Suprapubic skin (tissue), 4 donors: ENCODE measurements at regions not wholly inside any gene's neighbourhood (a gene's known extent, or its start where the extent isn't known, plus 50 kb on each side); places are given as distances from the start of the nearest gene placed in this dataset.

Experiments
- DNase-seq, 2 donors: peaks; one replicate each; pipeline ENCODE4 v3.0.0-alpha.2; 2019; ENCODE audit warnings: low spot score in 2 of 2
- H3K27ac ChIP-seq: fragments of 200-600 bp; sonication (generic); one replicate; pipeline ENCODE4 v1.5.1; 2019
- H3K27me3 ChIP-seq: fragments of 200-600 bp; sonication (generic); one replicate; pipeline ENCODE4 v1.5.1; 2019
- H3K36me3 ChIP-seq: fragments of 200-600 bp; sonication (generic); one replicate; pipeline ENCODE4 v1.5.1; 2019
- H3K4me1 ChIP-seq: fragments of 200-600 bp; sonication (generic); one replicate; pipeline ENCODE4 v1.5.1; 2019
- H3K4me3 ChIP-seq: fragments of 200-600 bp; sonication (generic); one replicate; pipeline ENCODE4 v1.5.1; 2019; ENCODE audit warnings: mild to moderate bottlenecking
- H3K9me3 ChIP-seq: fragments of 200-600 bp; sonication (generic); one replicate; pipeline ENCODE4 v1.5.1; 2019
- EP300 ChIP-seq: sonication (generic); formaldehyde crosslinking; IDR thresholded peaks from one replicate; pipeline ENCODE4 v1.6.1; 2017; ENCODE audit warnings: antibody characterized with exemption
- POLR2A ChIP-seq, 2 donors: fragments of 450-650 bp; IDR thresholded peaks; one replicate each; pipeline ENCODE4 v1.6.1; 2017; ENCODE audit warnings: antibody characterized with exemption in 2 of 2, mild to moderate bottlenecking in 2 of 2, moderate library complexity in 2 of 2
- POLR2AphosphoS5 ChIP-seq, 3 donors: sonication (generic); formaldehyde crosslinking; IDR thresholded peaks; one replicate each; pipeline ENCODE4 v1.6.1; 2017; ENCODE audit warnings: antibody characterized with exemption in 3 of 3
- WGBS: methylation state at CpG from one replicate; pipeline ENCODE4 v1.1.5; 2018; 5-methylcytosine and 5-hydroxymethylcytosine counted together
- TF ChIP-seq, protein P1 (sequence below), 2 donors: fragments of 200-600 bp in 1 of 2; fragments of 450-650 bp in 1 of 2; sonication (generic) in 1 of 2; IDR thresholded peaks; one replicate each; pipeline ENCODE4 v1.5.1; 2016 to 2019; ENCODE audit warnings: antibody characterized with exemption in 2 of 2, mild to moderate bottlenecking in 1 of 2, moderate library complexity in 1 of 2

DNA sequence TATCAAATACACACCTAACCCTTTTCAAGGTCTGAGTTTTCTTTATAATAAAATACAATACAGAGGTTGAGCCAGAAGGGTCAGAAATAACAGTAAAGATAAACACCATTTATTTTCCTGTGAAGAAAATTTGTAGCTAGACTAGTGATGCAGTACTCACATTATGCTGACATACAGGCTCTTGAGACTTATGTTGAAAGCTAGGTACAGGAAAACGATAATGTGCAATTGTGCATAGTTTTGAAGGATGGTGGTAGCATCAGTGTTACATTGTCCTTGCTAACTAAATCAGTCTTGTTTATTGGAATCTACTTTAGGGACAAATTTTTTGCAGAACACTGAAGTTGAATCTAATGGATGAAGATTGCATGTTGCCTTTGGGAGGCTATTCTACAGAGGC lies 1877.2 kb downstream of the PCDH7 start:
- no peak for TF ChIP-seq POLR2A (IDR thresholded peaks at IDR 0.05)
- no peak for TF ChIP-seq POLR2AphosphoS5 (IDR thresholded peaks at IDR 0.05)
- TF ChIP-seq, protein P1, sequence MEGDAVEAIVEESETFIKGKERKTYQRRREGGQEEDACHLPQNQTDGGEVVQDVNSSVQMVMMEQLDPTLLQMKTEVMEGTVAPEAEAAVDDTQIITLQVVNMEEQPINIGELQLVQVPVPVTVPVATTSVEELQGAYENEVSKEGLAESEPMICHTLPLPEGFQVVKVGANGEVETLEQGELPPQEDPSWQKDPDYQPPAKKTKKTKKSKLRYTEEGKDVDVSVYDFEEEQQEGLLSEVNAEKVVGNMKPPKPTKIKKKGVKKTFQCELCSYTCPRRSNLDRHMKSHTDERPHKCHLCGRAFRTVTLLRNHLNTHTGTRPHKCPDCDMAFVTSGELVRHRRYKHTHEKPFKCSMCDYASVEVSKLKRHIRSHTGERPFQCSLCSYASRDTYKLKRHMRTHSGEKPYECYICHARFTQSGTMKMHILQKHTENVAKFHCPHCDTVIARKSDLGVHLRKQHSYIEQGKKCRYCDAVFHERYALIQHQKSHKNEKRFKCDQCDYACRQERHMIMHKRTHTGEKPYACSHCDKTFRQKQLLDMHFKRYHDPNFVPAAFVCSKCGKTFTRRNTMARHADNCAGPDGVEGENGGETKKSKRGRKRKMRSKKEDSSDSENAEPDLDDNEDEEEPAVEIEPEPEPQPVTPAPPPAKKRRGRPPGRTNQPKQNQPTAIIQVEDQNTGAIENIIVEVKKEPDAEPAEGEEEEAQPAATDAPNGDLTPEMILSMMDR (IDR thresholded peaks at IDR 0.05): no peak
- no peak for TF ChIP-seq EP300
- WGBS: 64% methylated on average over 1 of the region's 1 CpG
- no peaks in the 10 kb centered on the region for H3K36me3 ChIP-seq
- H3K27me3 ChIP-seq: no peaks in the 10 kb centered on the region
- H3K4me1 ChIP-seq: no peaks in the 10 kb centered on the region
- H3K4me3 ChIP-seq: no peak overlapping the region
- H3K27ac ChIP-seq: no peak overlapping the region
- DNase-seq: no peak
- no peaks in the 10 kb centered on the region for H3K9me3 ChIP-seq

DNA sequence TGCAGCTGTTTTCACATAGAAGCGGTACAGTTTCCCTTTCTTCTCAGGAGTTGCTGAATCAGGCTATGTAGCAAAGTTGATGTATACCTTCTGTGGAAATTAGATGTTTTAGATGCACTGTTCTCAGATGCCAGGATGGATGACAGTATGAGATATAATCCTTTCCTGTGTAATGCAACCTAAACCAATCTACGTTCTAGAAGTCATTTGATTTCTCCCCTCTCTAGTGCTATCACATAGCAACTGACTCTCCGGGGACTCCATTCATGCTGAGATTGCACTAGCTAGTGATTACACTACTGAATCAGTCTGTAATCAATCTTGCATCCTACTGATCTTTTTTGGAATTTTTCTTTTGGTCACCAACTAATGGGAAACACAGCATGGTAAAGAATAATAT lies 1881.7 kb downstream of the PCDH7 start:
- no peak for DNase-seq
- Histone ChIP-seq H3K27ac (no peak overlapping the region), H3K36me3 (no peaks in the 10 kb centered on the region), H3K4me1 (no peaks in the 10 kb centered on the region), H3K9me3 (no peaks in the 10 kb centered on the region), H3K27me3 (no peaks in the 10 kb centered on the region), H3K4me3 (no peak overlapping the region)
- TF ChIP-seq POLR2A (IDR thresholded peaks at IDR 0.05) (no peak), POLR2AphosphoS5 (IDR thresholded peaks at IDR 0.05) (no peak), EP300 (no peak)
- TF ChIP-seq, protein P1 (IDR thresholded peaks at IDR 0.05): no peak
- WGBS: 59% methylated on average over 3 of the region's 3 CpGs

DNA sequence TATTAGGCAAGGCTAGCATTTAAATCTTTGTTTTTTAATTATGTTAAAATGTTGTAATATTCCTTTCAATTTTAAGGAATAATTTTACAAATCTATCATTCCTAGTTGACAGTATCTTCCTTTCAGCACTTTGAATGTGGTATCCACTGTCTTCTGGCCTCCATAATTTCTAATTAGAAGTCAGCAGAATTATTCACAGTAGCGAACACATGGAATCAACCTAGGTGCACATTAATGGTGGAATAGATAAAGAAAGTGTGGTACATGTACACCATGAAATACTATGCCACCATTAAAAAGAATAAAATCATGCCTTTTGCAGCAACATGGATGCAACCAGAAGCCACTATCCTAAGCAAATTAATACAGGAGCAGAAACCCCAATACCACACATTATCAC lies 1887.8 kb downstream of the PCDH7 start:
- WGBS: 97% methylated on average over 1 of the region's 1 CpG
- Histone ChIP-seq H3K4me1 (no peaks in the 10 kb centered on the region), H3K36me3 (no peaks in the 10 kb centered on the region), H3K9me3 (no peaks in the 10 kb centered on the region), H3K27me3 (no peaks in the 10 kb centered on the region), H3K4me3 (no peak overlapping the region), H3K27ac (no peak overlapping the region)
- TF ChIP-seq, protein P1 (IDR thresholded peaks at IDR 0.05): no peak
- no peak for TF ChIP-seq POLR2AphosphoS5 (IDR thresholded peaks at IDR 0.05)
- TF ChIP-seq POLR2A (IDR thresholded peaks at IDR 0.05): no peak
- TF ChIP-seq EP300: no peak
- DNase-seq: no peak

DNA sequence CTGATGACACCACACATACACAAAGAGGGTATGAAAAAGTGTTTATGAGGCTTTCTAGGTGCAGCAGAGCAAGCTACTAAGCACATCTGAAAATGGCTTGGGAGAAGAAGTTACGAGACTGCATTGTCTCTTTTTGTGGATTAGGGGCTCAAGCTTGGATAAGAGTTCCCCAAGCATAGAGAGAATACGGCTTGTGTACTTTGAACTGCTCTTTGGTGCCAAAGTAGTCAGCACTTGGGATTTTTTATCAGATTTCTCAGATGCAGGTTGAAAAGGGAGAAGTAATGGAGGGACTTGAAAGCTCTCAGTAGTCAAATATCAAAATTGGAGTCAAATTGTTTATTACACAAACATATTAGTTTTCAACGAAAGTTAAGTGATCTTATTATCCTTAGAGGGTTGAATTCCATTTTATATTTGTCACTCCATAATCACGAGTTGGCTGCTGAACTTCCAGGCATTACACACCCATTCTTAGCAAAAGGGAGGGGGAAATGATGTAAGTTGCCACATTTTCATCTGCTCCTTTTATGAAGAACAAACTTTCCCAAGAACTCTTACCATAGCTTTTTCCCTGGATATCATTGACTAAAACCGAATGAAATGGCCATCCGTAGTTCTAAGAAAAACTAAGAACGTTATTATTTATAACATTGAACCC lies 1904.9 kb downstream of the PCDH7 start:
- no peak overlapping the region for H3K27ac ChIP-seq
- WGBS: 67% methylated on average over 7 of the region's 7 CpGs
- H3K36me3 ChIP-seq: no peaks in the 10 kb centered on the region
- no peak for DNase-seq
- TF ChIP-seq POLR2A (IDR thresholded peaks at IDR 0.05) (no peak), POLR2AphosphoS5 (IDR thresholded peaks at IDR 0.05) (no peak), EP300 (no peak)
- TF ChIP-seq, protein P1 (IDR thresholded peaks at IDR 0.05): no peak
- H3K9me3 ChIP-seq: no peaks in the 10 kb centered on the region
- no peaks in the 10 kb centered on the region for H3K27me3 ChIP-seq
- no peak overlapping the region for H3K4me3 ChIP-seq
- H3K4me1 ChIP-seq: no peaks in the 10 kb centered on the region

DNA sequence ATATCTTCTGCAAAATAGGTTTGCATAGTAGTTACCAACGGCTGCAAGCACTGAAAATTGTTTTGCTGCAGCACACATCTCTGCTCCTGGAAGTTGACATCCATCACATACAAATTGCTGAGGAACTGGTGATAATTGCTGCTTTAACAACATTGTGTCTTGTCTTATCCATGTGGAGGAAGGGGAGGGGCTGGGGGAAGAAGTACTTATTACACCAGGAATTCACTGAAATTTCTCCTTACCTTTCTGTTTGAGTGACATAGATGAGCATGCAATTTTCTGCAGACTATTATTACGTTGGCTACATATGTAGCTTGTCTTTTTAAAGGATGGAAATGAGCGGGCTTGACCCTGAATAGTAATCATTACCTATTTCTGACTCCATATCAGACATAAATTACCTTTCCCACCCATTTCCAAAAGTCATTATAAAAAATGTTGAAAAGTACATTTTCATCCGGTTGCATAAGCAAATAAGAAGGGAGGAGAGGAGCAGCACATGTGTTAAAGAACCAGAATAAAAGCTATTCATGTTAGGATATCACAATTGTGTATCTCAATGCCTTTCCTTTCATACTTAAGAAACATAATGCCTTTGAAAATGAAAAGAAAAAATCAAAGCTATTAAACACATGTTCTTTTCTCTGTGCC lies 1905.6 kb downstream of the PCDH7 start:
- WGBS: 75% methylated on average over 4 of the region's 4 CpGs
- TF ChIP-seq POLR2AphosphoS5 (IDR thresholded peaks at IDR 0.05) (no peak), EP300 (no peak), POLR2A (IDR thresholded peaks at IDR 0.05) (no peak)
- TF ChIP-seq, protein P1 (IDR thresholded peaks at IDR 0.05): no peak
- Histone ChIP-seq H3K9me3 (no peaks in the 10 kb centered on the region), H3K27me3 (no peaks in the 10 kb centered on the region), H3K27ac (no peak overlapping the region), H3K4me3 (no peak overlapping the region), H3K4me1 (no peaks in the 10 kb centered on the region), H3K36me3 (no peaks in the 10 kb centered on the region)
- DNase-seq: no peak
